Medulla oblongata (tissue), 1 donor: ENCODE measurements at regions not wholly inside any gene's neighbourhood (a gene's known extent, or its start where the extent isn't known, plus 50 kb on each side); places are given as distances from the start of the nearest gene placed in this dataset.

Experiments used
- DNase-seq: peaks from one replicate; pipeline ENCODE4 v3.0.0-alpha.2; 2015; ENCODE audit errors: extremely low spot score

DNA sequence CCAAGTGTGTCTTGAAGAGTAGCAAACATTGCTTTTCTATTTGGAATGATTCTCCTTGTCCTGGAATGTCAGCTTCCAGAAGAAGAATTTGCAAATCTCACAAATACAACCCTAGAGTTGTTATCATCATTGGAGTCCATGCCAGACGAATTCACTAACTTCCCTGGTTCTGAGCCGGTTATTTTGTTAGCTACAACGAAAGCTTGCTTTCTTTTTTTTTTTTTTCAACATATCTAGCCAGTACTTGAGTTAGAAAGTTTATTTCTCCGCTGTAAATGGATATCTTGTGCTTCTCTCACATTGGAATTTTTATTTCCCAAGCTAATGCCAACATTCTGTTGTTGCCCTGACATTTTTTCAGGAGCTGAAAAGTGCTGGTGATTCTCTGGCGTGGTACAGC lies 138.1 kb upstream of the POM121L12 start:
- DNase-seq, result no peak

GRCh38 chr7:52877240-52877639 lies 158.2 kb upstream of the POM121L12 start:
- DNase-seq, result no peak

- DNase-seq, result no peak
Observed at GRCh38 chr7:52876402-52876801, 159.0 kb upstream of the POM121L12 start.

GRCh38 chr7:52863652-52864051 lies 171.8 kb upstream of the POM121L12 start:
- DNase-seq, result no peak

- DNase-seq, result no peak
Observed at GRCh38 chr7:52862321-52862720, 173.1 kb upstream of the POM121L12 start.

- no peak for DNase-seq
Observed at GRCh38 chr7:52857367-52857766, 178.1 kb upstream of the POM121L12 start.

DNA sequence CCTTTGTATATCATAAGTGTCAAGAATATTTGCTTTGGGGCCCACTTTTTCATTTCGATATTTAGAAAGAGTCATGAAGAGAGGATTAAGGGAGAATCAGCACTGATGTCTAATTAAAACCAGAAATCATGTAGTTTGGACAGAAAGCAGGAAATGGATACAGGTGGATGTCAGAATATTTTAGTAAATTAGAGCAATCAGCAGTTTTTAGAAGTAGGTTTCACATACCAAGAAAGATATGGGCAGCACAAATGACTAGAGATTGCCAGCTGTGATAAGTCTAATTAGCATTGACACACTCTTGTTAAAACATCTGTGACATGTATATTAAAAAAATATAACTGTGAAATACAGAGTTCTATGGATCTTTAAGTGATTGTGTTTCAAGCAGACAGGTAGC lies 180.8 kb upstream of the POM121L12 start:
- no peak for DNase-seq

GRCh38 chr7:52851547-52851946 lies 183.9 kb upstream of the POM121L12 start:
- DNase-seq, result no peak

- DNase-seq, result no peak
Observed at GRCh38 chr7:52843436-52843835, 192.0 kb upstream of the POM121L12 start.

DNA sequence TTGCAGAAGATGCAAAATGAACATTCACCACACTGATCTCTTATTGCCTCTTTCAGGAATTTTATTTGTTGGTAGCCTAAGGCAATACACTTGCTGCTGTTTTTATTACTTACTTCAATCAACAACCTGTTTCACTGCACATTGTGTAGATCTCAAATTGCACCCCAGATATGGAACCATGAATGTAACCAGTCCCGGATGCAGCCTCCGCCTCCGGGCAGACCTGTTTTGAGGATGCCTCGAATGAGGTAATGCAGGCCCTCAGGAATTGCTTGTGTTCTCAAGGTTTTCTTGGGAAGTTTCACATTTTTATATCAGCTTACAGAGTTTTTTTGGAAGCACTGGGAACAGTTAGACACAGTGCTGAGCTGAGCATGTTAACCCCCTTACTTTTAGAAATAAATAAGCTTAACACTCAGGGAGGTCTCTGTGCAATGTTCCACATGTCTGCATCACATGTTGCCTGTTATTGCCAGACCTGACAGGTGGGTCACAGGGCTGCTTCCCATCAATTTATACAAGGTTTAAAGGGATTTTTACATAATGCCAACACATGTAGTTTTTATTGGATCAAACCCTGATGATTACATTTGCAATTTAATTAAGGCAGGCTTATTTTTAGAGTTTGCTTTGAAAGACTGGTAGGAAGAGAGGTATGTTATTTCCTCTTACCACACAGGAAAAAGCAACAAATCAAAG lies 193.1 kb upstream of the POM121L12 start:
- DNase-seq, result no peak

DNA sequence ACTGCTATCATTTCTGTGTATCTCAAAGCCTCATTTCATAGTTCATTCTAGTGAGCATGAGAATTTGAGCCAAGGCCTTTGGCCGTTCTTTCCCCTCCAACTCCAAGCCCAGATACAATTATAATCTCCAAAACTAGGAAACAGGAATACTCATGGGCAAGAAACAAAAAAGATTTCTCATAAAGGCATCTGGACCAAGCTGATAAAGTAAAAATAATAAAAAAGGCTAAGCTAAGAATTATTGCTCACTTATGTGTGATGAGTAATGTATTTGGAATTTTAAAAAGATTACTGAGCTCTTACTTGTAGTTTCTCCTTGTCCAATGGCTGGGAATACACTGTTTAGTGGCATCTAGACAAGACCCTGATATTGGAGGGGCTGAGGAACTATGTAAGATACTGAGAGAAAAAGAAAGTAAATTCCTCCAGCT lies 196.4 kb upstream of the POM121L12 start:
- no peak for DNase-seq

- DNase-seq, result no peak
Observed at GRCh38 chr7:52831321-52831720, 204.1 kb upstream of the POM121L12 start.

- DNase-seq, result no peak
Observed at GRCh38 chr7:52830801-52831200, 204.6 kb upstream of the POM121L12 start.

- DNase-seq, result no peak
Observed at GRCh38 chr7:52826515-52827265, 208.7 kb upstream of the POM121L12 start.

DNA sequence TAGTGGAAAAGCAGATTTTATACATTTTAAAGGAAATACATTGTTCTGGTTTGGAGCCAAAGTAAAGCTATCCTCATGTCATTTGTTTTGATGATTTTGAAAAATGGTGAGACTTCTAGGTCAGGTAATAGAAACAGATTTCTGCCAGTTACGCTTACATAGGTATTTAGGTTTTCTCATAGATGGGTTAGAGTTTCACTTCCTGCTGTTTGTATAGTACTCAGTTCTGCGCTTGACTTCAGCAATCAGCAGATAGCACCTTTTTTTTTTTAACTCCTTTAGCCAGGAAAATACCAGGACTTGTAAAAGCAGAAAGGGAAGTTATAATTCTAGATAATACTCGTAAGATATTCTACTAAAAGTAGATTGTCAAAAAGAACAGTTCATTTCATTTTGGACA lies 209.8 kb upstream of the POM121L12 start:
- DNase-seq, result no peak

- no peak for DNase-seq
Observed at GRCh38 chr7:52811537-52811936, 223.9 kb upstream of the POM121L12 start.

DNA sequence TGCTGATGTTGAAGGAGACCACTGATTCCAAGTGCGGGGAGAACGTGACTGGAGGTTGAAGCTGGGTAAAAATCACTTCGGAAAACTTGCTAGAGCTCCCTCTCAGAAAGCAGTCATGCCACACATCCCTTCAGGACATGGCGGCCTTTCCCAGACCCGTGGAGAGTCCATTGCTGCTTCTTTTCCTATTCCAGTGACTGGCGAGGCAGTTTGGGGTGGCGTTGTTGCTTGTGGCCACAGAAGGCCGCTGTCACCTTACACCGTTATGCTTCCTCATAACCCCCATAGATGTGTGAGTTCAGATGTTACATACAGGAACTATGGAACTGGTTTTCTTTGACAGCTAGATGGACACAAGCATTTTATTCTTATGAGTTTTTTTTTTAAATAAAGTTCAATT lies 235.6 kb upstream of the POM121L12 start:
- no peak for DNase-seq

DNA sequence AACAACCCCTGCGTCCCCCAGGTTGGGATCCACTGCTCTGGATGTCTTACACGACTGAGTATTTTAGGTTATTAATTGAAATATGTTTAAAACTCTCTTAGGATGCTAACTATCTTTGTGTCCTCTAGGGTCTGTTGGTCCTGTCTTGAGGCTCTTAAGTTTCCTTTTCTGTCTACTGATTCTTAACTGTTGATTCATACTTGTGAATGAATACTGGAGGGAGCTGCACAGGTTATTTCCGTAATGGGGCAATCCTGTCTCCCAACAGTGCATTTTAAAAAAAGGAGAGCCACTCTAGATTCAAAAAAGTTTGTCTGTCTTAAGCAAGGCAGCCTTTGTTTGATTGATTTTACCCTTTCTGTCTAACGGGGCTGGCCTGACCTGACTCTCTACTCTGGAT lies 237.6 kb upstream of the POM121L12 start:
- DNase-seq, result no peak

DNA sequence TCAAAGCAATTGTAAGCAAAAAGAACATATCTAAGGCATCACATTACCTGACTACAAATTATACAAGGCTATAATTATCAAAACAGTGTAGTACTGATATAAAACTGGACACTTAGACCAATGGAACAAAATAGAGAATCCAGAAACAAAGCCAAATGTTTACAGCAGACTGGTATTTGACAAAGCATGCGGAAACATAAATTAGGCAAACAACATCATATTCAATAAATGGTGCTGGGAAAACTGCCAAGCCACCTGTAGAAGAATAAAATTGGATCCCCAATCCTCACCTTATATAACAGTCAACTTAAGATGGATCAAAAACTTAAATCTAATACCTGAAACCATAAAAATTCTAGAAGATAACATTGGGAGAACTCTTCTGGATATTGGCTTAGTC lies 240.8 kb upstream of the POM121L12 start:
- DNase-seq, result no peak

DNA sequence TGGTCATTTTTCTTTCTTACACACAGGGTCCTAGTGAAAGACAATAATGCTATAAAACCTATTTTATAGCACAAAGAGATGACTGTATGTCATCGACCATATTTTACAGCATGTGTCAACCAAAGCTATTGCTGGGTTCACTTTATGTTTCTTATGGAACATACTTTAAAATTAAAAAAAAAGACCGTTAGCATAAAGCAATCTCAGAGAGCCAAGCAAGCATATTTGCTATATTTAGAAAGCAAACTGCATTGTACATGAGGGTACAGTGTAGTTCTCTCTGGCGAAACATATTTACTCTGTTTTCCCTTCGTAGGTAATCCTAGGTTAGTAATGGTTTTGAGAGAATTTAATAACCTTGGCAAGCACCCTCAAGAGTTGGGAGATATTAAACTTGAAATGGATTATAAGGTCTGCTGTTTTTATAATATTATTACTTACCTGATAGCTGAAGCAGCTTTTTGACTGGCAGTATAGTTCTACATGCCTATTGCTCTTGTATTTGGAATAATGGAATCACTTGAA lies 244.2 kb upstream of the POM121L12 start:
- DNase-seq, result no peak

GRCh38 chr7:52786174-52786573 lies 249.3 kb upstream of the POM121L12 start:
- no peak for DNase-seq

DNA sequence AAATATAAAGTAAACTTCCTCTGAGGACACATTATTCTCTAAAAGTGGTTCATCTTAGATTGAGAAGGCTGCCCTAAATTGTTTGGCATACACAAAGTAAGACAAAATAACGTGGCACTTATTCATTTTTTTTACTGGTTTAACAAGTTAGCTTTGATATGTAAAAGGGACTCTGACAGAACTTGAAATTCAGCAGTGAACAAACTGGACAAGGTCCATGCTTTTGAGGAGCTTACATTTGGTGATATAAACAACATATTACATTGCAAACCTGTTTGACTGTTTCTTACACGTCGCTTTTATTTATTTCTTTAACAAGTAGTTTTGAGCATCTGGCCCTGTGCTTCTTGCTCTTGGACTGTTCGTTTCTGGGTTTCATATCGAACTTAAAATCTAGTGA lies 253.1 kb upstream of the POM121L12 start:
- no peak for DNase-seq

DNA sequence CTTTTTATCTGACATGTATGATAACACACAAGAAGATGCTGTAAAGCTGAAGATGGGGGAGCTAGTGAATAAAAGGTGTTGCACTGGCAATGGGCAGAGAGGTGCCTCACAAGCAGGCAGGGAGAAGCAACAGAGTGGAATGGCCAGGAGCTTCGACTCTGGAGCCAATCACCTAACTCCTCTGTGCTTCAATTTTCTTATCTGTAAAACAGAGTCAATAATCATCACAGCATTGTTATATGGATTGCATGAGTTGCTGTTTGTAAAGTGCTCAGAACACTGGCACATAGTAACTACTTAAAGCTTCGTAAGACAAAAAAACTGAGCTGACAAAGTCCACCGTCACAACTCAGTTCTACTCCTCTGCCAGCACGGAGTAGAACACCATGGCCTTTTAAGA lies 254.2 kb upstream of the POM121L12 start:
- DNase-seq, result no peak
